GM19351 (cell line): ENCODE measurements at regions not wholly inside any gene's neighbourhood (a gene's known extent, or its start where the extent isn't known, plus 50 kb on each side); places are given as distances from the start of the nearest gene placed in this dataset.
"Not testable (repeated sequence)": the region's sequence is repeated elsewhere in the genome, so short reads cannot be mapped to it uniquely, and the experiment has no call there.

ENCODE experiments used
- ATAC-seq: cut with Tn5 transposase; IDR thresholded peaks from one replicate; pipeline ENCODE4 v1.9.1; 2021; ENCODE audit warnings: mild to moderate bottlenecking, moderate library complexity; ENCODE audit not compliant: unreplicated experiment

DNA sequence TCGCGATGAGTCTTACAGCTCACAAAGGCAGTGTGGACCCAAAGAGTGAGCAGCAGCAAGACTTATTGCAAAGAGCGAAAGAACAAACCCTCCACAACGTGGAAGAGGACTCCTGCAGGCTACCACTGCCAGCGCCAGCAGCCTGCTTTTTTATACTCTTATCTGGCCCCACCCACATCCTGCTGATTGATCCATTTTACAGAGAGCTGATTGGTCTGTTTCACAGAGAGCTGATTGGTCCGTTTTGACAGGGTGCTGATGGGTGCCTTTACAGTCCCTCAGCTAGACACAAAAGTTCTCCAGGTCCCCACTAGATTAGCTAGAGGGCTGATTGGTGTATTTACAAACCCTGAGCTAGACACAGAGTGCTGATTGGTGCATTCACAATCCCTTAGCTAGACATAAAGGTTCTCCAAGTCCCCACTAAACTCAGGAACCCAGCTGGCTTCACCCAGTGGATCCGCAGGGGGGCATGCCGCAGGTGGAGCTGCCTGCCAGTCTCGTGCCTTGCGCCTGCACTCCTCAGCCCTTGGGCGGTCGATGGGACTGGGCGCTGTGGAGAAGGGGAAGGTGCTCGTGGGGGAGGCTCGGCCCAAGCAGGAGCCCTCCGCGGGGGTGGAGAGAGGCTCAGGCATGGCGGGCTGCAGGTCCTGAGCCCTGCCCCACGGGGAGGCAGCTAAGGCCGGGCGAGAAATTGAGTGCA lies 75.7 kb downstream of the QDPR start:
- ATAC-seq = not testable (repeated sequence)

- no peak for ATAC-seq
Observed at GRCh38 chr4:17433827-17434226, 78.1 kb downstream of the QDPR start.

DNA sequence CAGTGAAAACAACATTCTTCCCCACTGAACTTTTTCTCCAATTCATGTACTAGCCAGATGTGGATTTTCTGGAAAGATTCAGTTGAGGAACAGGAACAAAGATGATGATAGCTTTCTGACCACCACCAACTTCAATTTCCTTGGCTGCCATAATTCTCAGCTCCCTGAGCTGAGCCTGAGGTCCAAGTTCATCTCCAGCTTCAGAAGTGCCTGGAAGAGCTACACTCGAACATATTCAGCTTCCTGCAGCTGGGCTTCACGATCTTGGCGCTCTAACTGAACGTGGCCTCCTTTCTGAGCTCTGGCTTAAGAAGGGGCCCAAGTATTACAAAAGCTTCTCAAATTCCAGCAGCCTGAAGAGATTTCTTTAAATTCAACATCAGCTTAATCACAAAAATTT lies 83.9 kb downstream of the QDPR start:
- ATAC-seq = no peak

GRCh38 chr4:17426222-17426621 lies 85.7 kb downstream of the QDPR start:
- no peak for ATAC-seq

DNA sequence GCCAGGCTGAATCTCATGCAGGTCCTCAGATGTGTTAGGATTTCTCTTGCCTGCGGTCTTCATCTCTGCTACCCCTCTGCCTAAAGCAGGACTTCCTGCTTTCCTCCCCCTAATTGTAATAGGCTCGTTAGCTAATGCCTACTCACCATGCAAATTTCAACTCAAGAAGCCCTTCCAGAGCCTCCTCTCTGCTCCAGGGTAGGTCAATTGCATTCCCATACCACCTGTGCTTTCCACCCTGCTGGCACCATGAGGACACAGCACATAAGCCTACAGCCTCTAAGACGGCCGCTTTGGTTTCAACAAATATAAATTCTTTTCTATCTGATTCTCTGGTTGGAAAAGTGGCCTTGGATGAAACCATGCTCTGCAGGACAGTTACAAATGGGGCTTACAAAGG lies 93.9 kb downstream of the QDPR start:
- no peak for ATAC-seq

GRCh38 chr4:17414392-17414791 lies 97.5 kb downstream of the QDPR start:
- ATAC-seq = no peak

GRCh38 chr4:17400686-17401085 lies 111.2 kb downstream of the QDPR start:
- ATAC-seq = no peak

- no peak for ATAC-seq
Observed at GRCh38 chr4:17398805-17399204, 113.1 kb downstream of the QDPR start.

- ATAC-seq = no peak
Observed at GRCh38 chr4:17398035-17398434, 113.9 kb downstream of the QDPR start.

DNA sequence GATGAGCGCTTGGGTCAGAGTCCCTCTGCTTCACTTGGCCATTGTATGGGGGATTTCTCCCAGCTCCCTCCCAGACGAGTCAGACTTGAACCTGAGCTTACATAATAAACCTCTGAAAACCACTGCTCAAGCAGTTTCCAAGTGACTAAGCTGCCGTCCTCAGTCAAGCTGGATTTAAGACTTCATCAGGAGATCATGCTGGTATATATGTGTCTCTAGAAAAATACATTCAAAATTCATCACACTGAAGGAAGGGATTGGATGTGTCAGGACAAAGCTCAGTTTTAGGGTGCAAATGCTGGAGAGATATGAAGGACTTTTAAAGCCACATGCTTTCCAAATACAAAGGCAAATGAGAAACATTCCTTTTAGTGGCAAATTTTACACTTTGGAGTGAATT lies 114.3 kb downstream of the QDPR start:
- no peak for ATAC-seq

- ATAC-seq = peak; percentile 44
Observed at GRCh38 chr4:17385403-17385802, 126.5 kb downstream of the QDPR start.

GRCh38 chr4:17380347-17380746 lies 131.5 kb downstream of the QDPR start:
- ATAC-seq = no peak

- no peak for ATAC-seq
Observed at GRCh38 chr4:17376205-17376604, 135.7 kb downstream of the QDPR start.

GRCh38 chr4:17373666-17374065 lies 138.2 kb downstream of the QDPR start:
- no peak for ATAC-seq

GRCh38 chr4:17370818-17371217 lies 141.1 kb downstream of the QDPR start:
- no peak for ATAC-seq

DNA sequence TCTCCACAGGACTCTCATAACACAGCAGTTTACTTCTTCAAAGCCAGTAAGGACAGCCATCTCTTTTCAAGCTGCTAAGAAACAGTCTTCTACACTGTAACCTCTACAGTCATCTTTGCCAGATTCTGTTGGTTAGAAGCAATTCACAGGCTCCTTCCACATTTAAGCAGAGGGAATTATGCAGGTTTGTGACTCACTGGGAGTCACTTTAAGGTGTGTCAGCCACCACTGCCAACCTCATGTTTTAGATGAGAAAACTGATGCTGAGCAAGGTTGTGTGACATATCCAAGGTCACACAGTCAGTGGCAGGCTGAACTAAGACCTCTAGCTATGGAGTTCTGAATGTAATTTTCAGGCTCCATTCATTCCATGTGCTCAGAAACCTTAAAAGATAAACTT lies 143.5 kb downstream of the QDPR start:
- no peak for ATAC-seq

DNA sequence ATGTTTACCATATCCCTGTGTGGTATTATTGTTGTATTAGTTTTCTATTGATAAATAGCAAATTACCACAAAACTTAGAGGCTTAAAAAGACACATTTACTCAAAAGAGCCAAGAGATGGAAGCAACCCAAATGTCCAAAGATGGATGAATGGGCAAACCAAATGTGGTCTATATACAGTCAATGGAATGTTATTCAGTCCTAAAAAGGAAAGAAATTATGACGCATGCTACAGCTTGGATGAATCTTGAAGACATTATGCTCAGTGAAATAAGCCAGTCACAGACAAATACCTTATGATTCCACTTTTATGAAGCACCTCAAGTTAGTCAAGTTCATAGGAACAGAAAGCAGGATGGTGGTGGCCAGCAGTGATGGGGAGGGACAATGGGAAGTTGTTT lies 144.7 kb downstream of the QDPR start:
- no peak for ATAC-seq

DNA sequence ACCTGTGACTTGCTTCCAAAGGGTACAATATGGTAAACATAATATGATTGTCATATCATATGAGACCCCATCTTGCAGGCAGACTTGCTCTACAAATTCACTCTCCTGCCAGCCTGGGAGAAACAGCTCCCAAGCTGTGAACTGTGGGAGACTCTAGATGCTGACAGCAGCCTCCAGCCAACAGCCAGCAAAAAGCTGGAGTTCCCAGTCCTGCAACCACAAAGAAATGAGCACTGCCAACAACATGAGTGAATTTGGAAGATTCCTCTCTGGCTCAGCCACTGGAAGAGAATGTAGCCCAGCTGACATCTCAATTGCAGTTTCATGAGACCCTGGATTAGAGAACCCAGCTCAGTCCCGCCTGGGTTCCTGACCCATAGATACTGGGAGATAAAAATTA lies 145.4 kb downstream of the QDPR start:
- no peak for ATAC-seq

GRCh38 chr4:17362430-17362829 lies 149.5 kb downstream of the QDPR start:
- ATAC-seq = no peak

- no peak for ATAC-seq
Observed at GRCh38 chr4:17358241-17358640, 153.6 kb downstream of the QDPR start.

GRCh38 chr4:17356926-17357325 lies 155.0 kb downstream of the QDPR start:
- ATAC-seq = no peak

DNA sequence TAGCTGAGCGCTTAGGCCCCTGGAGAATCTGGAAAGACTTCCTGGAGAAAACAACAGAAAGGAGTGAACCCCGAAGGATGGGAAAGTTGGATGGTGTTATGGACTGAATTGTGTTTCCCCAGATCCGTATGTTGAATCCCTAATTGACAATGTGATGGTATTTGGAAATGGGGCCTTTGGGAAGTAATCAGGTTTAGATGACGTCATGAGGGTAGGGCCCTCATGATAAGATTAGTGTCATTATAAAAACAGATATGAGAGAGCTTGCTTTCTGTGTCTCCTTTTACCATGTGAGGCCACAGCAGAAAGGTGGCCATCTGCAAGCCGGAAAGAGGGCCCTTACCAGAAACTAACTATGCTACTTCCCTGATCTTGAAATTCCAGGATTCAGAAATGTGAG lies 159.5 kb downstream of the QDPR start:
- ATAC-seq = no peak

DNA sequence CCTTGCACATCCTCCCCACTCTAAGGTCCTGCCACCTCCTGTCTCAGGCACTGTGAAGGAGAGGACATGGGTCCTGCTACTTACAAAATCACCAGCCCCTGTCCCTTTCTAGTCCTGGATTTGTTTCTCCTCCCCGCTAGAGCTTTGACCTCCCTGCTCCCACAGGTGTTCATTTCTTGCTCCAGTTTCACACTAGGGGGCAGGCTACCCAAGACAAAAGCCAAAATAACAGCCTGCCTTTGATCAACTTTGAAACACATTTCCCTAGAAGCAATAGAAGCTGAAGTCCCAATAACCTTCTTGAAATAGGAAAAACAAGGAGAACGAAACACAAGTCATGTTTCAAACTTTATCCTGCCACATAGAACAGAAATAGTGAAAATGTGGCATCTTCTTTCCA lies 164.4 kb downstream of the QDPR start:
- peak; percentile 83 for ATAC-seq
